Stimulated activated CD4-positive, alpha-beta T cell treated with anti-CD3 and anti-CD28 coated beads, Interleukin-2, amount 100 ng/mL, for 48 hours (primary cell): ENCODE measurements at regions not wholly inside any gene's neighbourhood (a gene's known extent, or its start where the extent isn't known, plus 50 kb on each side); places are given as distances from the start of the nearest gene placed in this dataset.

Experiments used
- DNase-seq, 2 donors: peaks; one replicate each; pipeline ENCODE4 v3.0.0-alpha.2; 2020

GRCh38 chr2:60603533-60604190 lies 50.2 kb upstream of the BCL11A start:
- no peak for DNase-seq

GRCh38 chr2:60604486-60605064 lies 51.1 kb upstream of the BCL11A start:
- DNase-seq: no peak

DNA sequence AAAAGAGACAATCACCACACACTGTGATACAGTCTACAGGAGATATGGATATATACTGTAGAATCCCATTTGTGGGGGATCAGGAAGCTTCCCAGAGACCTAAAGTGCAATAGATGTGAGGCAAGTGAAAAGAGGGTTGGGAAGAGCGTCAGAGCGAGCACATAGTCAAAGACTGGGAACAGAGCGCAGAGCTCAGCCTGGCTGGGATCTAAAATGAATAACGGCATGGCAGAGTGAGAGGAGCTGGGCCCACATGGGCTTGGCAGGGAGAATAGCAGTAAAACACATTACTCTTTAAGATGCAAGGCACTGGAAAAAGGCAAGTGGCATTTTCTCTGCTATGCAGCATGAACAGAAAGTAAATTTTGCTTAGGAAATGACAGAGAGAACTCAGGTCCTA lies 52.4 kb upstream of the BCL11A start:
- DNase-seq: no peak

DNA sequence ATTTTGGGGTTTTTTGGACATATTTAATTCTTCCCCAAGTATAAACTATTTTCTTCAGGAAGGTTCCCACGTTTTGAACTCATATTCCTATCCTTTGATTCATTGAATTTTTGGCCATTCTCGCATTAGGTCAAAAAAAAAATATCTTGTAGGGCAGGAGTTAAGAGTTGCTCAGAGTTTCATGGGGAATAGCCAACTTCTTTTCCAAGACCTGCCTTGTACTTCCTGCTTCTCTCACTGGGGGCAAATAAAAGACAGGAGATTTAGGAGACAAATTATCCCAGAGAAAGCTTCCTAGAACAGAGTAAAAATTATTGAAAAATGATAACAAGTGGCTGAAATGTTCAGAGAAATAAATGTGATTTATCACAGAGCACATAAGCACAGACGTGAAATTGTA lies 55.2 kb upstream of the BCL11A start:
- no peak for DNase-seq

DNA sequence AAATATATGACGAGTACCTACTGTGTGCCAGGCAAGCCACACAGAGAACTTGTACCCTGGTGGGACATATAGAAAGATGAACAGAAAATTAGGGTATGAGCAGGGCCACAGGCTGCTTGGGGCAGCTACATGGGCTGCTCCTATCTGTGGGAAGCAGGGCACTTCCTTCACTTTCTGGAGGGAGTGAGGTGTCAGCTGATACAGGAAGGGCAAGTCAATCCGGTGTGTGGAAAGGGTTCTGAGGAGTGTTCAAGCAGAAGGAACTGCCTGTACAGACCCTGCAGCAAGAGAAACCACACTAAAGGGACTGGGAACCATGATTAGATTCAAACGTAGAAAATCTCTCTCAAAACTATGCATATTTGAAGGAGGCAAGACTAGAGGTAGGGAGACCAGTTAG lies 58.6 kb upstream of the BCL11A start:
- DNase-seq: no peak

DNA sequence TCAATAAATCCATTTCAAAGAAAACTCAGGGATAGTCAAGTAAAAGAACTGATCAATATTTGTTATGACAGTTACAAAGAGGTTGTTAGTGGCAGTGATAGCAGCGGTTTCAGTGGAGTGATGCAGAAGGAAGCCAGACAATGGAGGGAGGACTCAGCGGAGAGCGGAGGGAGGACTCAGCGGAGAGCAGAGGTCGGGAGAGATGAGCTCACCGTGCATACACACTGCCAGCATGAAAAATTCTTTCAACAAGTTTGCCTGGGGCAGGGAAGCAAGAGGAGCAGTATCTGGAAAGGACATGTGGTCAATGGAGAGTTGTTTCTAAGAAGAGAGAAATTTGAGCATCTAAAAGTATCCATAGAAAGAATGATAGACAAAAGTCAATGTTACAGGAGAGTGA lies 60.9 kb upstream of the BCL11A start:
- no peak for DNase-seq

DNA sequence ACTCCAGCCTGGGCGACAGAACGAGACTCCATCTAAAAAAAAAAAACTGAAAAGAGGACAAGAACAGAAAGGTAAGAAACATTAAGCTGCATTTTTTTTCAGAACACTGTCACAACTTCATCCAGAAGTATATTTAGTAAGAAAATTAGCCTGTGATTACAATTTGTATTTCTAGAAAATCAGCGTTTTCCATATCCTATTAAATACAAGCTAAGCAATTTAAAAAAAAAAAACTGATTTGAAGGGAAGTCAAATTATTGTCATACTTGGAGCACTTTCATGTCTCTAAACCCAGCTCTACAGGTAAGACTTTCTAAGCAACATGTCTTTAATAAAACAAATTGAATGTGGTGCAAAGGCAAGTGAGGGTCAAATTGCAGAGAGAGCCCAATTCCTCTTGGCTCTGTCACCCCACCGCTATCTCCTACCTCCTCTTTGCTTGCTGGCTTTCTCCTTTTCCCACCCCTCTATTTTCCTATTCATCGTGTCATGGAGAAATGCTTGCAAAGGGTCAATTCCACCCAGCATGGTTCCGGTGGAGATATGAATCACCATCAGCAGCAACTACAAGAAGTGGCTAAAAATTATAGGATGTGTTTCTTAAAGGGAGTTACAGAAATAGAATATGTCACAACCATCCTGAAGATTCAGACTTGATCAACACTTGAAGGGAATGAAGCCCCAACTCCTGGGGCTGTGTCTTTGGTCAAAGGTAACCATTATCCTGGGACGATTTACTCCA lies 68.4 kb upstream of the BCL11A start:
- no peak for DNase-seq

GRCh38 chr2:60623040-60623439 lies 69.6 kb upstream of the BCL11A start:
- no peak for DNase-seq

DNA sequence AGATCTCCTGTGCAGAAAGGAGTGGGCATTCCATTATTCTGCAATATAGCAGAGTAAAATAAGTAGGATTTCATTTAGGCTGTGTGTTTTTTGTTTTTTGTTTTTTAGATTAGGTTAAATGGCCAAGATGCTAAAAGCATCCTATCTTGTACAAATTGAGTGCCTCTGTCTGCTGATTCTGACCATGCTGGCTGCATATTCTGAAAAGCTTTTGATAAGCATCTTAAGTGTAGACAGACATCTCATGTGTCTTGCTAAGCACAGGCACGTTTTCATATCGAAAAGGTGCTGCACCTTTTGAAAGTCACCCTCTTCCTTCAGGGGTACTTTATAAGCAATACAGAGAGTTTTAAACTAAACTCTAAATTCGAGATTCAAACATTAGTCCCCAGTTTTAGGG lies 74.0 kb upstream of the BCL11A start:
- DNase-seq: no peak

- DNase-seq: no peak
These were observed 74.6 kb upstream of the BCL11A start for GRCh38 chr2:60628026-60628425.

DNA sequence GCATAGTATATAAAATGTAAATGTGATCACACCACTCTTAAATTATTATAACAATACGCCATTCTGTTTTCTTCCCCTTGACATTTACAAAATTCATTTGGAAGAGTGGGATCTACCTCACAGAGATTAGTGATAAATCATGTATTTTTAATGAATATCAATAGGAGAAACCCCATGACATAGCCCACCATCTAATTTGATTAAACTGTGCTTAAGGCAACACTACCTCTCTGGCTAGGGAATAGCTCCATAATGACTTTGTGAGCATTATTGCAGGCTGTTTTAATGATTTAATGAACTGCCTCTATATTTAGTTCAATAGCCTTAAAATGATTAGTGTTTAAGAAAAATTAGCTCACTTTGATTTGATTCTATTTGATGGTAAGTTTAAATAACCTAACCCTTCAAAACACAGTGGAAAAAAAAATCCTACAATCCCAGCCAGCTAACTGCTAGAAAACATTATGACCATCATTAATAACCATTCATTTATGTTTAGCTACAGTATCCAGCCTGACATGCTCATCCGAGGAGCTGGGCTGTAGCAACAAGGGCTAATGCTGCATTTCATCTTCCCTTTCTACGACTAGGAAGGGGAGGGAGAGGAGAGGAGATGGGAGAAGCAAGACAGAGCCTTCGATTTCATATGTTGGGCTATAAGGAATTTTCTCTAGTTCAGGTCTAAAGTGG lies 75.3 kb upstream of the BCL11A start:
- DNase-seq: no peak

GRCh38 chr2:60629305-60629662 lies 75.8 kb upstream of the BCL11A start:
- no peak for DNase-seq

- DNase-seq: no peak
These were observed 76.4 kb upstream of the BCL11A start for GRCh38 chr2:60629801-60630385.

DNA sequence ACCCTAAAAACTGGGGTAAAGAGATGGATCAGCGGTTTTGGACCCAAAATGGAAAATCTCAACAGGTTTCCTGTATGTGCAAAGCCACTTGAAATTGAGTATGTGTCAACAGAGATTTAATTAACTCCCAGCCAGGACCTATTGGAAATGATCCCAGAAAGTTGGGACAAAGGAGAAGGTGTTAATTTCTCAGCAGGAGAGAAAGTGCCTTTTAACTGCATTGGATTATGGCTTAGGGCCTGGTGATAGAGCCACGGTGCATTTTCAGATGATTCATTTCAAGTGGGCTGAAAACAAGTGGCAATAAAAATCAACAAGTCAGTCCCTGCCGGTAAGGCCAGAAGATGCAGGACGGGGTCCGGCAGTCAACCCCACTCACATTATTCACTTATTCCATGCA lies 80.2 kb upstream of the BCL11A start:
- no peak for DNase-seq

DNA sequence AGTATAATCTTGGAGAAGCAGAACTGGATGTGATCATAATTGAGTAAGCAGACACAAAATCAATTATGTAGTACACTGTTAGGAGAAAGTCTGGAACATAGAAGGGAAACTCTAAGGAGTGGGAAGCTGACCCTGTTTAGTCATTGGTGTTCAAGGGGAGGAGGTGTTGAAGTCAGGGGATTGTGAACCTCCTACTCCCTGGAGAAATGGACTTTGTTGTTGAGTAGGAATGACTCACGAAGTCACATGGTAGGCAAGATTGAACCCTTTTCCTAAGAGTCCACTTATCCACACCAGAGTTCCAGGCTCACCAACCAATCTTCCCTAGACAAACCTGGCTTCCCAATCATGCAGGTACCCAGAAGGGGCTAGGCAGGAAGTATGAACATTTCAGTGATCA lies 81.0 kb upstream of the BCL11A start:
- DNase-seq: no peak

DNA sequence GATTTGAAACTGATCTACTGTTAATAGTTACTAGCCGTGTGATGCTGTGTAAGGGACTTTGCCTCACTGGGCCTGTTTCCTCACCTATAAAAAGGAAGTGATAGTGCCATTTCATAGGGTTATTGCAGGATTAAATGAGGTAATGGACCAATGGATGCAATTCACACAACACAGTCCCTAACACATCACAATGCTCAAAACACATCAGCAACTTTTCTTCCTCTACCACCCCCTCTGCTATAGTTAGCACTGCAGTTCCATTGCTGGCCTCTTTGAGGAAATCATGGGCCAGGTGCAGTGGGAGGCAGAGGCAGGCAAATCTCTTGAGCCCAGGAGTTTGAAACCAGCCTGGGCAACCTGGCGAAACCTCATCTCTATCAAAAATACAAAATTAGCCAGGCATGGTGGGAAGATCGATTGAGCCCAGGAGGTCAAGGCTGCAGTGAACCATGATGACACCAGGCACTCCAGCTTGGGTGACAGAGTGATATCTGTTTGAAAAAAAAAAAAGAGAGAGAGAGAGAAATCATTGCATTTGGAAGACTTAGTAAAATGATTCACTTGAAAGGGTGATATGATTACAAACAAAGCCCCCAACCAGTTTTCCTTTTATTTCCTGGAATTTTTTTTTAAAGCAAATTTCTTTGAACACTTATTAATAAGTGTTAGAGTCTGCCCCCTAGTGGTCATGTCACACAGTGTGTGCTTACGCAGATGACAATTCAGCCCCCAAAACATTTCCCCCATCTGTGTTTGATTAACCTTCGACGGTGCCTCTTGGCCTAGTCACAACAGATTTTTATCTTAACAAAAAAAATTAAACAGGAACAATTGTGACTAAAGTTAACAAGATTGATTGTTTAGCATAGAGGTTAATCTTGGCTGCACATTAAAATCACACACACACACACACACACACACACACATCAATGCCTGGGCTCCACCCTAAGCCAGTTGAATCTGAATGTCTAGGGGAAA lies 88.6 kb upstream of the BCL11A start:
- peak; percentile 18 to 21 for DNase-seq

GRCh38 chr2:60643747-60644146 lies 90.3 kb upstream of the BCL11A start:
- no peak for DNase-seq

- DNase-seq: no peak
These were observed 91.5 kb upstream of the BCL11A start for GRCh38 chr2:60644951-60645350.

GRCh38 chr2:60648191-60648590 lies 94.7 kb upstream of the BCL11A start:
- no peak for DNase-seq

GRCh38 chr2:60649721-60650120 lies 96.3 kb upstream of the BCL11A start:
- no peak for DNase-seq

- no peak for DNase-seq
These were observed 99.4 kb upstream of the BCL11A start for GRCh38 chr2:60652832-60653340.

- DNase-seq: no peak
These were observed 98.4 kb upstream of the PAPOLG start for GRCh38 chr2:60657673-60658072.
